ENCODE measurements at regions not wholly inside any gene's neighbourhood (a gene's known extent, or its start where the extent isn't known, plus 50 kb on each side); places are given as distances from the start of the nearest gene placed in this dataset.

- no peak for DNase-seq (ENCODE audit: low read depth)
These were observed 737.1 kb upstream of the FLRT2 start for GRCh38 chr14:84792722-84793410.

GRCh38 chr14:84797326-84797725 lies 732.6 kb upstream of the FLRT2 start:
- no peak for DNase-seq (ENCODE audit: low read depth)

- DNase-seq (ENCODE audit: low read depth), result no peak
These were observed 725.5 kb upstream of the FLRT2 start for GRCh38 chr14:84804468-84804867.

GRCh38 chr14:84804895-84805294 lies 725.0 kb upstream of the FLRT2 start:
- no peak for DNase-seq (ENCODE audit: low read depth)

- DNase-seq (ENCODE audit: low read depth), result no peak
These were observed 723.8 kb upstream of the FLRT2 start for GRCh38 chr14:84806181-84806580.

GRCh38 chr14:84806622-84807021 lies 723.3 kb upstream of the FLRT2 start:
- no peak for DNase-seq (ENCODE audit: low read depth)

GRCh38 chr14:84807673-84808072 lies 722.3 kb upstream of the FLRT2 start:
- DNase-seq (ENCODE audit: low read depth), result no peak

GRCh38 chr14:84809158-84809557 lies 720.8 kb upstream of the FLRT2 start:
- DNase-seq (ENCODE audit: low read depth), result no peak

GRCh38 chr14:84814391-84814790 lies 715.6 kb upstream of the FLRT2 start:
- no peak for DNase-seq (ENCODE audit: low read depth)

GRCh38 chr14:84819528-84819927 lies 710.4 kb upstream of the FLRT2 start:
- DNase-seq (ENCODE audit: low read depth), result no peak

- no peak for DNase-seq (ENCODE audit: low read depth)
These were observed 704.3 kb upstream of the FLRT2 start for GRCh38 chr14:84825481-84826251.

GRCh38 chr14:84826294-84826693 lies 703.6 kb upstream of the FLRT2 start:
- DNase-seq (ENCODE audit: low read depth), result no peak

GRCh38 chr14:84850595-84850994 lies 679.3 kb upstream of the FLRT2 start:
- no peak for DNase-seq (ENCODE audit: low read depth)

- no peak for DNase-seq (ENCODE audit: low read depth)
These were observed 673.0 kb upstream of the FLRT2 start for GRCh38 chr14:84856751-84857534.

- no peak for DNase-seq (ENCODE audit: low read depth)
These were observed 672.4 kb upstream of the FLRT2 start for GRCh38 chr14:84857571-84857970.

- no peak for DNase-seq (ENCODE audit: low read depth)
These were observed 670.8 kb upstream of the FLRT2 start for GRCh38 chr14:84859116-84859515.

GRCh38 chr14:84864548-84865271 lies 665.2 kb upstream of the FLRT2 start:
- DNase-seq (ENCODE audit: low read depth), result no peak

- no peak for DNase-seq (ENCODE audit: low read depth)
These were observed 658.2 kb upstream of the FLRT2 start for GRCh38 chr14:84871734-84872133.

- no peak for DNase-seq (ENCODE audit: low read depth)
These were observed 655.5 kb upstream of the FLRT2 start for GRCh38 chr14:84874436-84874835.

- DNase-seq (ENCODE audit: low read depth), result no peak
These were observed 652.9 kb upstream of the FLRT2 start for GRCh38 chr14:84877061-84877460.

- no peak for DNase-seq (ENCODE audit: low read depth)
These were observed 647.1 kb upstream of the FLRT2 start for GRCh38 chr14:84882830-84883229.

GRCh38 chr14:84885061-84885460 lies 644.9 kb upstream of the FLRT2 start:
- DNase-seq (ENCODE audit: low read depth), result no peak
